DND-41 (cell line): ENCODE measurements at regions not wholly inside any gene's neighbourhood (a gene's known extent, or its start where the extent isn't known, plus 50 kb on each side); places are given as distances from the start of the nearest gene placed in this dataset.

ENCODE experiments used
- ATAC-seq: fragments of 200-7000 bp; cut with Tn5 transposase; 3 replicates; pipeline ENCODE4 v1.9.1; 2021; ENCODE audit warnings: low read depth; ENCODE audit not compliant: insufficient read depth
- DNase-seq: peaks from one replicate; pipeline ENCODE4 v3.0.0-alpha.2; 2020
- H2AFZ ChIP-seq: 2 replicates; pipeline ENCODE4 v1.6.0; 2012; ENCODE audit warnings: low read depth, low read length
- H3K27ac ChIP-seq: 2 replicates; pipeline ENCODE4 v1.5.1; 2012; ENCODE audit warnings: low read length, inconsistent platforms
- H3K27me3 ChIP-seq: fragments of 200-600 bp; sonication (generic); 2 replicates; pipeline ENCODE4 v1.6.0; 2012; ENCODE audit warnings: low read length, mild to moderate bottlenecking, inconsistent platforms; ENCODE audit not compliant: insufficient read depth, poor library complexity
- H3K36me3 ChIP-seq: 2 replicates; pipeline ENCODE4 v1.5.1; 2012; ENCODE audit warnings: low read length, inconsistent platforms; ENCODE audit not compliant: insufficient read depth
- H3K4me1 ChIP-seq: 2 replicates; pipeline ENCODE4 v1.5.1; 2012; ENCODE audit warnings: mild to moderate bottlenecking, low read length; ENCODE audit not compliant: insufficient read depth
- H3K4me2 ChIP-seq: 2 replicates; pipeline ENCODE4 v1.6.0; 2012; ENCODE audit warnings: mild to moderate bottlenecking, moderate library complexity, low read length, inconsistent platforms; ENCODE audit not compliant: insufficient read depth
- H3K4me3 ChIP-seq, 2 experiments: fragments of 200-600 bp in 1 of 2; shearing (Covaris generic) in 1 of 2; 2 replicates each; pipeline ENCODE4 v1.5.1; 2012 to 2016; ENCODE audit warnings: inconsistent platforms in 2 of 2, low read length in 2 of 2, mild to moderate bottlenecking in 2 of 2, low read depth in 1 of 2, moderate library complexity in 1 of 2
- H3K79me2 ChIP-seq: 2 replicates; pipeline ENCODE4 v1.6.0; 2012; ENCODE audit warnings: low read length, inconsistent platforms; ENCODE audit not compliant: insufficient read depth
- H3K9ac ChIP-seq: 2 replicates; pipeline ENCODE4 v1.6.0; 2012; ENCODE audit warnings: low read depth, mild to moderate bottlenecking, inconsistent platforms, low read length, moderate library complexity
- H3K9me3 ChIP-seq: 2 replicates; pipeline ENCODE4 v1.5.1; 2012; ENCODE audit warnings: low read length, moderate library complexity, mild to moderate bottlenecking, inconsistent platforms; ENCODE audit not compliant: insufficient read depth, severe bottlenecking
- H4K20me1 ChIP-seq: 2 replicates; pipeline ENCODE4 v1.6.0; 2012; ENCODE audit warnings: low read length; ENCODE audit not compliant: insufficient read depth
- CTCF ChIP-seq: IDR thresholded peaks from 2 replicates; pipeline ENCODE4 v1.5.1; 2012; ENCODE audit warnings: borderline replicate concordance, low read length, moderate library complexity, mild to moderate bottlenecking; ENCODE audit not compliant: poor library complexity, severe bottlenecking; ENCODE audit errors: extremely low read depth
- EZH2 ChIP-seq: IDR thresholded peaks from 3 replicates; pipeline ENCODE4 v1.6.1; 2012; ENCODE audit warnings: borderline replicate concordance, low read depth, mild to moderate bottlenecking, moderate library complexity, low read length, inconsistent platforms; ENCODE audit not compliant: severe bottlenecking

DNA sequence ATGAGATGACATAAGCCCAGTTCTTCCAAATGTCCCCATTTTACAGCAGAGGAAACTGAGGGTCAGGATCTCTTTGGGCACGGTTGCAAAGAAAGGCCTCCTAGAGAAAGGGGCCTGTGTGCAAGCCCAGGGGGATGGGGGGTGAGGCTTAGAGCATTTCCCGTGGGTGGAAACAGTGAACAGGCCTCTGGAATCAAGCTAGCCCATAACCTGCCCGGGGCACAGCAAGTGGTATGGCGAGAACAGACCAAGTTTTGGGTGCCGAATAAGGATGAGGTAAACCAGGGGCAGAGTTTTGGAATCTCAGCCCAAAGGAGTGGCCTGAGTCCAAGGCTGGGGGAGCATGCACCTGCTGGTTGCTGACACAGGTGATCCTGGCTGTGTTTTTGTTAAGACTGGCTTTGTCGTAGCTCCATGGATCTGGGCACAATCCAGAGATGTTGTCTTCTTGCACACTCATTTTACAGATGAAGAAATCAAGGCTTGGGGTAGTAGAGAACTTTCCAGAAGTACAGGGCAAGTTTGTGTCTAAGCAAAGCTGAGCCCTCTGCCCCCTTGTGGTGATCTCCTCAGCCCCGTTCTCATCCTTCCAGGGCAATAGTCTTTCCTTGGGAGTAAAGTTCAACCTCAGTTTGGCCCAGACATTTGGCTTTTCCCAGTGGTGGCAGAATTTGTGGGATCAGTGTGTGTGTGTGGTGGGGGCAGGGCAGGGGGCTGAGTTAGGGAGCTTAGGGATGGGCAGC, 53.5 kb upstream of the MYEOV start:
- Histone ChIP-seq H2AFZ (no peak overlapping the region), H3K27ac (no peak overlapping the region)

DNA sequence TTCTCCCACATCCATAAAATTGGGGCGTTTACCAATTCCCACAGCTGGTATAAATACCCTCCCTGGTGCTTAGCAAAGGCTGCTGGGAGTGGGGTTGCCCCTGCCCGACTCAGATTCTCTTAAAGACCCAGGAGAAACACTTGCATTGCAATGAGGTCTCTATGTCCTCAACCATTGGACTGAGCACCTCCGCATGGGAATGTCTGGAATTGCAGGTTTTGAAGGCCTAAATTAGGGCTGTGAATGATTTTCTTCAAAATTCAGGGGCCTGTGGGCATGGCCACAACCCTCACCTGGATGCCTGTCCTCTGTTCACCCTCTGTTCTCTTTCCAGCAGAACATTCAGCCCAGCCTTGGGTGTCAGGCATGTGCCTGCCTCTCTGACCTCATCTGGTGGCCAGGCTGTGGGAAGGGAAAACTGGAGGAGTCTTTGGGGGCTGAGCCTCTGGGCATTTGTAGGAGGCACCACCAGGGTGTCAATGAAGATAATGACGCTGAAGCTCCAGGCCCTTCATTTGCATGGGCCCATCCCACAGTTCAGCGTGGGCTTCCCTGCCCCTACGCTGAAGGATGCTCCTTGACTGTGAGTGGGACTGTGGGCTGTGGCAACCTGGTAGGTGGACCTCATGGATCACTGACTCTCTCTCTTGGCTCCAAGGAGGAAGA, 52.7 kb upstream of the MYEOV start:
- no peak overlapping the region for H3K4me2 ChIP-seq
- no peaks in the 10 kb centered on the region for H3K36me3 ChIP-seq
- no peak overlapping the region for H3K27ac ChIP-seq
- DNase-seq (no peak), ATAC-seq (no peak)
- H3K79me2 ChIP-seq: no peaks in the 10 kb centered on the region
- H3K4me3 ChIP-seq: no peak overlapping the region
- no peaks in the 10 kb centered on the region for H3K4me1 ChIP-seq
- H2AFZ ChIP-seq: no peak overlapping the region
- peaks cover 3% of the 10 kb centered on the region for H3K27me3 ChIP-seq
- H3K9me3 ChIP-seq: no peaks in the 10 kb centered on the region
- no peak for TF ChIP-seq EZH2
- TF ChIP-seq CTCF: no peak
- no peaks in the 10 kb centered on the region for H4K20me1 ChIP-seq
- H3K9ac ChIP-seq: no peak overlapping the region

More for the DNA sequence above, 53.5 kb upstream of the MYEOV start:
- no peak overlapping the region for H3K4me2 ChIP-seq
- no peaks in the 10 kb centered on the region for H3K4me1 ChIP-seq
- no peaks in the 10 kb centered on the region for H3K79me2 ChIP-seq
- H3K27me3 ChIP-seq: peaks cover 3% of the 10 kb centered on the region
- DNase-seq (no peak), ATAC-seq (no peak)
- H3K4me3 ChIP-seq: no peak overlapping the region
- no peaks in the 10 kb centered on the region for H3K36me3 ChIP-seq
- H3K9ac ChIP-seq: no peak overlapping the region
- no peaks in the 10 kb centered on the region for H3K9me3 ChIP-seq
- TF ChIP-seq CTCF: peak; percentile 40
- no peak for TF ChIP-seq EZH2
- no peaks in the 10 kb centered on the region for H4K20me1 ChIP-seq

- no peaks in the 10 kb centered on the region for H3K4me1 ChIP-seq
- no peak for ATAC-seq
- H3K9ac ChIP-seq: no peak overlapping the region
- H4K20me1 ChIP-seq: no peaks in the 10 kb centered on the region
- H3K4me2 ChIP-seq: no peak overlapping the region
- no peaks in the 10 kb centered on the region for H3K9me3 ChIP-seq
- no peak for DNase-seq
- H2AFZ ChIP-seq: no peak overlapping the region
- H3K36me3 ChIP-seq: no peaks in the 10 kb centered on the region
- no peak overlapping the region for H3K27ac ChIP-seq
- peaks cover 3% of the 10 kb centered on the region for H3K27me3 ChIP-seq
- no peak overlapping the region for H3K4me3 ChIP-seq
- TF ChIP-seq EZH2: no peak
- TF ChIP-seq CTCF: no peak
- no peaks in the 10 kb centered on the region for H3K79me2 ChIP-seq
Observed at GRCh38 chr11:69241844-69242243, 52.1 kb upstream of the MYEOV start.
